CD8-positive, alpha-beta memory T cell (primary cell): ENCODE measurements at regions not wholly inside any gene's neighbourhood (a gene's known extent, or its start where the extent isn't known, plus 50 kb on each side); places are given as distances from the start of the nearest gene placed in this dataset.
"Not testable (repeated sequence)": the region's sequence is repeated elsewhere in the genome, so short reads cannot be mapped to it uniquely, and the experiment has no call there.

ENCODE experiments used
- CTCF ChIA-PET: fragments of 350-600 bp; sonication (Branson Sonifier 250); formaldehyde crosslinking; loops from one replicate; lab custom pipeline; 2021; ENCODE audit warnings: antibody characterized with exemption; lab: Charles Lee
- POLR2A ChIA-PET: fragments of 350-600 bp; sonication (Branson Sonifier 250); formaldehyde crosslinking; loops from one replicate; lab custom pipeline; 2021; ENCODE audit warnings: antibody characterized with exemption; lab: Charles Lee
- DNase-seq, 5 donors: peaks; one replicate each; pipeline versions ENCODE4 v3.0.0 to v3.0.0-alpha.2; 2020 to 2022; ENCODE audit warnings: mixed read lengths in 1 of 5
- H3K27ac ChIP-seq: one replicate; pipeline ENCODE4 v1.7.0; 2013; ENCODE audit warnings: low read depth, mild to moderate bottlenecking, low read length, moderate library complexity
- H3K27me3 ChIP-seq: 2 replicates; pipeline ENCODE4 v1.7.0; 2013; ENCODE audit warnings: low read length, mild to moderate bottlenecking; ENCODE audit not compliant: insufficient read depth, poor library complexity, severe bottlenecking
- H3K36me3 ChIP-seq: 2 replicates; pipeline ENCODE4 v1.7.0; 2013; ENCODE audit warnings: mild to moderate bottlenecking, low read length, moderate library complexity; ENCODE audit not compliant: insufficient read depth
- H3K4me1 ChIP-seq: 2 replicates; pipeline ENCODE4 v1.7.0; 2013; ENCODE audit warnings: mild to moderate bottlenecking, low read length, moderate library complexity; ENCODE audit not compliant: insufficient read depth
- H3K4me3 ChIP-seq: 2 replicates; pipeline ENCODE4 v1.7.0; 2013; ENCODE audit warnings: mild to moderate bottlenecking, low read length
- H3K9me3 ChIP-seq: 2 replicates; pipeline ENCODE4 v1.7.0; 2013; ENCODE audit warnings: mild to moderate bottlenecking, low read length
- H3K27ac Mint-ChIP-seq, 8 donors: one replicate each; pipeline ENCODE4 v1.8.0; 2020 to 2021; ENCODE audit warnings: mixed read lengths in 8 of 8, mild to moderate bottlenecking in 6 of 8, inconsistent platforms in 3 of 8, moderate library complexity in 3 of 8
- H3K27me3 Mint-ChIP-seq, 2 donors: one replicate each; pipeline ENCODE4 v1.8.0; 2020 to 2021; ENCODE audit warnings: mixed read lengths in 2 of 2, mild to moderate bottlenecking in 1 of 2, moderate library complexity in 1 of 2
- H3K36me3 Mint-ChIP-seq, 3 donors: one replicate each; pipeline ENCODE4 v1.8.0; 2020 to 2021; ENCODE audit warnings: mixed read lengths in 3 of 3, inconsistent platforms in 1 of 3, mild to moderate bottlenecking in 1 of 3
- H3K4me1 Mint-ChIP-seq, 3 donors: one replicate each; pipeline ENCODE4 v1.8.0; 2020 to 2021; ENCODE audit warnings: mixed read lengths in 3 of 3, inconsistent platforms in 1 of 3, mild to moderate bottlenecking in 1 of 3
- H3K4me3 Mint-ChIP-seq, 7 donors: one replicate each; pipeline ENCODE4 v1.8.0; 2020 to 2021; ENCODE audit warnings: mixed read lengths in 7 of 7, mild to moderate bottlenecking in 6 of 7, moderate library complexity in 4 of 7, inconsistent platforms in 2 of 7
- H3K9me3 Mint-ChIP-seq, 5 donors: one replicate each; pipeline ENCODE4 v1.8.0; 2020 to 2022; ENCODE audit warnings: mixed read lengths in 5 of 5, mild to moderate bottlenecking in 3 of 5, moderate library complexity in 2 of 5, inconsistent platforms in 1 of 5

GRCh38 chr15:35184646-35185045 is 99.6 kb upstream of the NANOGP8 start:
- Mint-ChIP-seq H3K36me3 (no peaks in the 10 kb centered on the region), H3K27ac (no peak overlapping the region), H3K4me1 (no peaks in the 10 kb centered on the region), H3K4me3 (no peak overlapping the region), H3K27me3 (no peaks in the 10 kb centered on the region), H3K9me3 (peaks cover 0 to 4% (median 3%) of the 10 kb centered on the region in 5 donors)
- no peaks in the 10 kb centered on the region for H3K9me3 ChIP-seq
- H3K4me3 ChIP-seq: no peak overlapping the region
- H3K4me1 ChIP-seq: no peaks in the 10 kb centered on the region
- POLR2A ChIA-PET: no interaction called here
- H3K36me3 ChIP-seq: no peaks in the 10 kb centered on the region
- DNase-seq: no peak
- H3K27me3 ChIP-seq: no peaks in the 10 kb centered on the region
- H3K27ac ChIP-seq: no peak overlapping the region
- CTCF ChIA-PET: no interaction called here

- Histone ChIP-seq H3K27ac (no peak overlapping the region), H3K27me3 (no peaks in the 10 kb centered on the region), H3K4me1 (no peaks in the 10 kb centered on the region), H3K9me3 (no peaks in the 10 kb centered on the region), H3K4me3 (no peak overlapping the region), H3K36me3 (no peaks in the 10 kb centered on the region)
- no peak for DNase-seq
- no peaks in the 10 kb centered on the region for H3K27me3 Mint-ChIP-seq
- no peaks in the 10 kb centered on the region for H3K36me3 Mint-ChIP-seq
- peak overlapping the region in 1 of 8 donors; percentile 31 for H3K27ac Mint-ChIP-seq
- no peak overlapping the region for H3K4me3 Mint-ChIP-seq
- H3K9me3 Mint-ChIP-seq: no peaks in the 10 kb centered on the region
- ChIA-PET POLR2A (no interaction called here), CTCF (no interaction called here)
- H3K4me1 Mint-ChIP-seq: no peaks in the 10 kb centered on the region
Observed at GRCh38 chr15:35182841-35183479, 97.9 kb upstream of the NANOGP8 start.

- no peaks in the 10 kb centered on the region for H3K9me3 ChIP-seq
- no peak overlapping the region for H3K27ac ChIP-seq
- no peaks in the 10 kb centered on the region for H3K27me3 ChIP-seq
- no peaks in the 10 kb centered on the region for H3K9me3 Mint-ChIP-seq
- H3K36me3 Mint-ChIP-seq: no peaks in the 10 kb centered on the region
- H3K27ac Mint-ChIP-seq: no peak overlapping the region
- H3K36me3 ChIP-seq: no peaks in the 10 kb centered on the region
- no peaks in the 10 kb centered on the region for H3K27me3 Mint-ChIP-seq
- no peak overlapping the region for H3K4me3 ChIP-seq
- no peak overlapping the region for H3K4me3 Mint-ChIP-seq
- no peaks in the 10 kb centered on the region for H3K4me1 Mint-ChIP-seq
- no peaks in the 10 kb centered on the region for H3K4me1 ChIP-seq
- no peak for DNase-seq
- ChIA-PET POLR2A (no interaction called here), CTCF (no interaction called here)
Observed at GRCh38 chr15:35181538-35181937, 96.4 kb upstream of the NANOGP8 start.

- Mint-ChIP-seq H3K27ac (no peak overlapping the region), H3K9me3 (no peaks in the 10 kb centered on the region), H3K4me1 (no peaks in the 10 kb centered on the region), H3K27me3 (no peaks in the 10 kb centered on the region), H3K36me3 (no peaks in the 10 kb centered on the region), H3K4me3 (no peak overlapping the region)
- Histone ChIP-seq H3K27ac (no peak overlapping the region), H3K9me3 (no peaks in the 10 kb centered on the region), H3K36me3 (no peaks in the 10 kb centered on the region), H3K27me3 (no peaks in the 10 kb centered on the region), H3K4me3 (no peak overlapping the region), H3K4me1 (no peaks in the 10 kb centered on the region)
- no peak for DNase-seq
- CTCF ChIA-PET: no interaction called here
- POLR2A ChIA-PET: no interaction called here
Observed at GRCh38 chr15:35179739-35180138, 94.6 kb upstream of the NANOGP8 start.

- H3K27me3 Mint-ChIP-seq, H3K4me3 ChIP-seq, H3K9me3 Mint-ChIP-seq, H3K4me1 Mint-ChIP-seq, H3K27ac ChIP-seq, H3K9me3 ChIP-seq, H3K27me3 ChIP-seq, H3K36me3 Mint-ChIP-seq, POLR2A ChIA-PET, H3K4me1 ChIP-seq, CTCF ChIA-PET, H3K4me3 Mint-ChIP-seq, DNase-seq, H3K36me3 ChIP-seq, H3K27ac Mint-ChIP-seq: not testable (repeated sequence)
Observed at GRCh38 chr15:35178186-35178585, 93.1 kb upstream of the NANOGP8 start.

GRCh38 chr15:35174948-35175347 is 89.9 kb upstream of the NANOGP8 start:
- POLR2A ChIA-PET: no interaction called here
- H3K9me3 Mint-ChIP-seq: no peaks in the 10 kb centered on the region
- no peak for DNase-seq
- no peak overlapping the region for H3K4me3 ChIP-seq
- CTCF ChIA-PET: no interaction called here
- H3K36me3 Mint-ChIP-seq: no peaks in the 10 kb centered on the region
- H3K4me1 Mint-ChIP-seq: no peaks in the 10 kb centered on the region
- H3K4me1 ChIP-seq: no peaks in the 10 kb centered on the region
- H3K27ac Mint-ChIP-seq: no peak overlapping the region
- peaks cover 3% of the 10 kb centered on the region for H3K9me3 ChIP-seq
- H3K36me3 ChIP-seq: no peaks in the 10 kb centered on the region
- H3K27ac ChIP-seq: no peak overlapping the region
- H3K27me3 Mint-ChIP-seq: peaks cover 0 to 2% of the 10 kb centered on the region in 2 donors
- no peaks in the 10 kb centered on the region for H3K27me3 ChIP-seq
- H3K4me3 Mint-ChIP-seq: no peak overlapping the region

GRCh38 chr15:35173444-35174118 is 88.5 kb upstream of the NANOGP8 start:
- Mint-ChIP-seq H3K27me3 (peaks cover 0 to 2% of the 10 kb centered on the region in 2 donors), H3K4me1 (no peaks in the 10 kb centered on the region), H3K36me3 (no peaks in the 10 kb centered on the region), H3K9me3 (no peaks in the 10 kb centered on the region), H3K4me3 (no peak overlapping the region), H3K27ac (no peak overlapping the region)
- no peak overlapping the region for H3K4me3 ChIP-seq
- ChIA-PET POLR2A (no interaction called here), CTCF (no interaction called here)
- H3K4me1 ChIP-seq: no peaks in the 10 kb centered on the region
- no peaks in the 10 kb centered on the region for H3K36me3 ChIP-seq
- DNase-seq: no peak
- H3K9me3 ChIP-seq: peaks cover 3% of the 10 kb centered on the region
- no peak overlapping the region for H3K27ac ChIP-seq
- no peaks in the 10 kb centered on the region for H3K27me3 ChIP-seq

GRCh38 chr15:35170207-35170606 is 85.1 kb upstream of the NANOGP8 start:
- POLR2A ChIA-PET: no interaction called here
- Mint-ChIP-seq H3K27ac (no peak overlapping the region), H3K27me3 (peaks cover 0 to 2% of the 10 kb centered on the region in 2 donors), H3K4me1 (no peaks in the 10 kb centered on the region), H3K9me3 (no peaks in the 10 kb centered on the region), H3K4me3 (no peak overlapping the region), H3K36me3 (no peaks in the 10 kb centered on the region)
- Histone ChIP-seq H3K27me3 (no peaks in the 10 kb centered on the region), H3K4me1 (no peaks in the 10 kb centered on the region), H3K9me3 (peaks cover 3% of the 10 kb centered on the region), H3K4me3 (no peak overlapping the region), H3K36me3 (no peaks in the 10 kb centered on the region), H3K27ac (no peak overlapping the region)
- CTCF ChIA-PET: no interaction called here
- DNase-seq: no peak
